ENCODE measurements at regions not wholly inside any gene's neighbourhood (a gene's known extent, or its start where the extent isn't known, plus 50 kb on each side); places are given as distances from the start of the nearest gene placed in this dataset.

DNA sequence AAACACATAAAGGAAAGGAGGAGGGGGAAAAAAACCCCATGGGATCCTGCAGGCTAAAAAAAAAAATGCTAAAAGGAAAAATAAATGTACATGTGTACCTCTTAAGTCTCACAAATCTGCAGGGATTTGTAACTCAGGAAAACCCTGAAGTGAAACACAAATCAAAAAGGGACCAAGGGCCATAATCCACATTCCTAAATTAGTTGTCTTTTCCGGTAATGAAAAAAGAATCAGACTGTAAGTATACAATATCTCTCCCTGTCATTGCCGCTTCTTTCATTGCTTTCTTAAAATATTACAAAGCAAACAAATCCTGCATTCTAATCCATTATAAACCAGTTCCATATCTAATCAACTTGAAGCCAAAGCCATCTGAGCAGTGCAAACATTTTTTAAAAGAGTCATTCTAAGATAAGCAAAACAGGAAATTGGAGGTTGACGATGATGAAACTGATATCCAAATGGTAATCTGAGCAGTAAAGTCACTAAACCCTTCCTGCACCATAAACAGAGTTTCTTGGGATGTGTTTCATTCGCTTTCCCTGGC lies 58.7 kb upstream of the SIM2 start:
- no peak for DNase-seq
- intact Hi-C loops (cut with micrococcal nuclease; ENCODE audit: unreplicated experiment) = no loop called here
- H3K27ac Mint-ChIP-seq (ENCODE audit: unreplicated experiment) = peak overlapping the region; percentile 7
- no peak overlapping the region for H3K4me3 Mint-ChIP-seq (ENCODE audit: low read depth, unreplicated experiment)
- H3K27me3 Mint-ChIP-seq (ENCODE audit: unreplicated experiment) = no peaks in the 10 kb centered on the region
- peaks cover 6% of the 10 kb centered on the region for H3K36me3 Mint-ChIP-seq (ENCODE audit: insufficient read depth, unreplicated experiment)
- peaks cover 23% of the 10 kb centered on the region for H3K4me1 Mint-ChIP-seq (ENCODE audit: low read depth, unreplicated experiment)
- CTCF ChIA-PET = interaction anchor here (1.3 kb wide), 1 partner anchor 10 kb away, joined by 3 read pairs; no protein-coding TSS in a partner anchor
- no TSS peak for BruUV-seq (replicated peaks)
- no peak for TF ChIP-seq CTCF (IDR thresholded peaks at IDR 0.05; ENCODE audit: unreplicated experiment)
- peaks cover 4% of the 10 kb centered on the region for H3K9me3 Mint-ChIP-seq (ENCODE audit: low read depth, unreplicated experiment)

DNA sequence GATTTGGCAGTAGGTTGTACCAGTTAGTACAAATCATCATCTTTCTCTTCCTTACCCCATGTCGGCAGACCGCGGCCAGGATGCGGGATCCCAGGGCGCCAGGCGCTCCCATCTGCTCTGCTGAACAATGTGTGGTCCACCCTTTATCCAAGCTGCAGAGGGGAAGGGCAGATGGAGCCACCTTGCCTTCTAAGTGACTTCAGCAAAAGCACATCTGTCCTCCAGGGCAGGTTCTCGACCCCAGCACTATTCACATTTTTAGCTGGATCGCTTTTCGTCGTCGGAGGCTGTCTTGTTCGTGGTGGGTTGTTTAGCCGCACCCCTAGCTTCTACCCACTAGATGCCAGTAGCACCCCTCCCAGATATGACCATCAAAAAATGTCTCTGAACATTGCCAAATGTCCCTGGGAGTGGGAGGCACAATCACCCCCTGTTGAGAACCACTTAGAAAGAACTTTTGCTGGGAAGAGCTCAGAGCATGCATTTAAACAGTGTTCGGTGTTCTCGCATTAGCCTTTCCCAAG lies 58.1 kb upstream of the SIM2 start:
- Mint-ChIP-seq H3K27ac (ENCODE audit: unreplicated experiment) (peak overlapping the region; percentile 7), H3K36me3 (ENCODE audit: insufficient read depth, unreplicated experiment) (peaks cover 6% of the 10 kb centered on the region), H3K9me3 (ENCODE audit: low read depth, unreplicated experiment) (peaks cover 4% of the 10 kb centered on the region), H3K4me1 (ENCODE audit: low read depth, unreplicated experiment) (peaks cover 23% of the 10 kb centered on the region), H3K4me3 (ENCODE audit: low read depth, unreplicated experiment) (no peak overlapping the region), H3K27me3 (ENCODE audit: unreplicated experiment) (no peaks in the 10 kb centered on the region)
- CTCF ChIA-PET = interaction anchor here (1.3 kb wide), 1 partner anchor 10 kb away, joined by 3 read pairs; no protein-coding TSS in a partner anchor
- no peak for DNase-seq
- no TSS peak for BruUV-seq (replicated peaks)
- no peak for TF ChIP-seq CTCF (IDR thresholded peaks at IDR 0.05; ENCODE audit: unreplicated experiment)
- intact Hi-C loops (cut with micrococcal nuclease; ENCODE audit: unreplicated experiment) = no loop called here

DNA sequence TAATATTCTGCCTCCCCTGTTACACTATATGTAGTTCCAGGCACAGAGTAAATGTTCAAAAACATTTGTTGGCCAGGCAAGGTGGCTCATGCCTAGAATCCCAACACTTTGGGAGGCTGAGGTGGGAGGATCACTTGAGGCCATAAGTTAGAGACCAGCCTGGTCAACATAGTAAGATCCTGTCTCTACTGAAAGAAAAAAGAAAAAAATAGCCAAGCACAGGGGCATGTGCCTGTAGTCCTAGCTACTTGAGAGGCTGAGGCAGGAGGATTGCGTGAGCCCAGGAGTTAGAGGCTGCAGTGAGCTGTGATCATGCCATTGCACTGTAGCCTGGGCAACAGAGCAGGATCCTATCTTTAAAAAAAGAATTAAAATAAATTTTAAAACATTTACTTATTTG lies 57.6 kb upstream of the SIM2 start:
- no peak overlapping the region for H3K4me3 Mint-ChIP-seq (ENCODE audit: low read depth, unreplicated experiment)
- TF ChIP-seq CTCF (IDR thresholded peaks at IDR 0.05; ENCODE audit: unreplicated experiment) = no peak
- intact Hi-C loops (cut with micrococcal nuclease; ENCODE audit: unreplicated experiment) = no loop called here
- H3K27ac Mint-ChIP-seq (ENCODE audit: unreplicated experiment) = no peak overlapping the region
- H3K27me3 Mint-ChIP-seq (ENCODE audit: unreplicated experiment) = no peaks in the 10 kb centered on the region
- H3K4me1 Mint-ChIP-seq (ENCODE audit: low read depth, unreplicated experiment) = peaks cover 23% of the 10 kb centered on the region
- no peak for DNase-seq
- CTCF ChIA-PET = interaction anchor here (1.3 kb wide), 1 partner anchor 11 kb away, joined by 3 read pairs; no protein-coding TSS in a partner anchor
- BruUV-seq (replicated peaks) = no TSS peak
- H3K36me3 Mint-ChIP-seq (ENCODE audit: insufficient read depth, unreplicated experiment) = peaks cover 6% of the 10 kb centered on the region
- peaks cover 4% of the 10 kb centered on the region for H3K9me3 Mint-ChIP-seq (ENCODE audit: low read depth, unreplicated experiment)

GRCh38 chr21:36641886-36642285 lies 57.0 kb upstream of the SIM2 start:
- H3K4me3 Mint-ChIP-seq (ENCODE audit: low read depth, unreplicated experiment) = no peak overlapping the region
- no TSS peak for BruUV-seq (replicated peaks)
- peaks cover 4% of the 10 kb centered on the region for H3K9me3 Mint-ChIP-seq (ENCODE audit: low read depth, unreplicated experiment)
- H3K27me3 Mint-ChIP-seq (ENCODE audit: unreplicated experiment) = no peaks in the 10 kb centered on the region
- no peak overlapping the region for H3K27ac Mint-ChIP-seq (ENCODE audit: unreplicated experiment)
- DNase-seq = no peak
- CTCF ChIA-PET = interaction anchor here (0.9 to 1.3 kb wide), 2 partner anchors 11 kb away, joined by 3 read pairs; no protein-coding TSS in a partner anchor
- peaks cover 6% of the 10 kb centered on the region for H3K36me3 Mint-ChIP-seq (ENCODE audit: insufficient read depth, unreplicated experiment)
- H3K4me1 Mint-ChIP-seq (ENCODE audit: low read depth, unreplicated experiment) = peaks cover 23% of the 10 kb centered on the region
- intact Hi-C loops (cut with micrococcal nuclease; ENCODE audit: unreplicated experiment) = no loop called here
- no peak for TF ChIP-seq CTCF (IDR thresholded peaks at IDR 0.05; ENCODE audit: unreplicated experiment)

All from Calu3 (cell line).